Mesenchymal stem cell (in vitro differentiated cells and primary cell): ENCODE measurements at regions not wholly inside any gene's neighbourhood (a gene's known extent, or its start where the extent isn't known, plus 50 kb on each side); places are given as distances from the start of the nearest gene placed in this dataset.

Source experiments
- DNase-seq: peaks from one replicate; pipeline ENCODE4 v3.0.0-alpha.2; 2013
- H2AFZ ChIP-seq: one replicate; pipeline ENCODE4 v1.6.1; 2013; ENCODE audit warnings: low read depth, mild to moderate bottlenecking, control low read depth, inconsistent platforms, low read length, moderate library complexity
- H2AK5ac ChIP-seq: 2 replicates; pipeline ENCODE4 v1.6.1; 2013; ENCODE audit warnings: low read length, moderate library complexity, mild to moderate bottlenecking, inconsistent platforms; ENCODE audit not compliant: severe bottlenecking
- H2BK120ac ChIP-seq: one replicate; pipeline ENCODE4 v1.6.1; 2013; ENCODE audit warnings: low read depth, mild to moderate bottlenecking, inconsistent platforms, low read length, moderate library complexity
- H2BK12ac ChIP-seq, 2 experiments: one replicate each; pipeline ENCODE4 v1.6.1; 2013; ENCODE audit warnings: inconsistent platforms in 2 of 2, low read length in 2 of 2, mild to moderate bottlenecking in 2 of 2, moderate library complexity in 2 of 2, control low read depth in 1 of 2
- H2BK15ac ChIP-seq: one replicate; pipeline ENCODE4 v1.6.1; 2013; ENCODE audit warnings: mild to moderate bottlenecking, low read depth, inconsistent platforms; ENCODE audit not compliant: poor library complexity, severe bottlenecking
- H2BK5ac ChIP-seq: 2 replicates; pipeline ENCODE4 v1.6.1; 2013; ENCODE audit warnings: low read depth, mild to moderate bottlenecking, low read length, control low read depth, inconsistent platforms; ENCODE audit not compliant: poor library complexity, severe bottlenecking
- H3K14ac ChIP-seq, 2 experiments: one replicate each; pipeline ENCODE4 v1.6.1; 2013; ENCODE audit warnings: inconsistent platforms in 2 of 2, low read length in 2 of 2, control low read depth in 1 of 2, mild to moderate bottlenecking in 1 of 2, moderate library complexity in 1 of 2
- H3K18ac ChIP-seq, 2 experiments: one replicate each; pipeline ENCODE4 v1.6.1; 2013; ENCODE audit warnings: inconsistent platforms in 2 of 2, low read length in 2 of 2, control low read depth in 1 of 2, low read depth in 1 of 2, mild to moderate bottlenecking in 1 of 2
- H3K23ac ChIP-seq, 2 experiments: one replicate each; pipeline ENCODE4 v1.6.1; 2013; ENCODE audit warnings: inconsistent platforms in 2 of 2, low read length in 2 of 2, mild to moderate bottlenecking in 2 of 2, moderate library complexity in 2 of 2, control low read depth in 1 of 2
- H3K27ac ChIP-seq: 2 replicates; pipeline ENCODE4 v1.5.1; 2013; ENCODE audit warnings: mild to moderate bottlenecking, moderate library complexity, low read length, control low read depth, inconsistent platforms; ENCODE audit not compliant: poor library complexity, severe bottlenecking
- H3K27me3 ChIP-seq, 2 experiments: 2 replicates each; pipeline versions ENCODE4 v1.6.1 to v1.7.0; 2013; ENCODE audit warnings: low read length in 2 of 2, mild to moderate bottlenecking in 2 of 2, moderate library complexity in 2 of 2, control low read depth in 1 of 2, inconsistent platforms in 1 of 2; ENCODE audit not compliant: control insufficient read depth in 1 of 2, insufficient read depth in 1 of 2
- H3K36me3 ChIP-seq, 2 experiments: 2 replicates each; pipeline versions ENCODE4 v1.6.1 to v1.7.0; 2013; ENCODE audit warnings: low read length in 2 of 2, control low read depth in 1 of 2, inconsistent platforms in 1 of 2, low read depth in 1 of 2, mild to moderate bottlenecking in 1 of 2; ENCODE audit not compliant: insufficient read depth in 2 of 2, control insufficient read depth in 1 of 2
- H3K4ac ChIP-seq, 2 experiments: one replicate each; pipeline ENCODE4 v1.6.1; 2013; ENCODE audit warnings: inconsistent platforms in 2 of 2, low read length in 2 of 2, mild to moderate bottlenecking in 2 of 2, moderate library complexity in 2 of 2, control low read depth in 1 of 2, low read depth in 1 of 2
- H3K4me1 ChIP-seq: 2 replicates; pipeline ENCODE4 v1.6.1; 2013; ENCODE audit warnings: low read depth, low read length, control low read depth; ENCODE audit not compliant: control insufficient read depth, insufficient read depth
- H3K4me2 ChIP-seq: 2 replicates; pipeline ENCODE4 v1.6.1; 2013; ENCODE audit warnings: low read length, mild to moderate bottlenecking, inconsistent platforms; ENCODE audit not compliant: poor library complexity, severe bottlenecking
- H3K4me3 ChIP-seq, 2 experiments: 2 replicates each; pipeline versions ENCODE4 v1.5.1 to v1.7.0; 2013; ENCODE audit warnings: low read length in 2 of 2, mild to moderate bottlenecking in 2 of 2, control low read depth in 1 of 2, low read depth in 1 of 2; ENCODE audit not compliant: insufficient read depth in 1 of 2
- H3K79me1 ChIP-seq: replicated peaks from 2 replicates; pipeline ENCODE4 v1.6.1; 2013; ENCODE audit warnings: mild to moderate bottlenecking, control low read depth, low read length, inconsistent platforms; ENCODE audit not compliant: poor library complexity, severe bottlenecking
- H3K9ac ChIP-seq: 2 replicates; pipeline ENCODE4 v1.7.0; 2013; ENCODE audit warnings: mild to moderate bottlenecking, low read length, moderate library complexity
- H3K9me3 ChIP-seq: 2 replicates; pipeline ENCODE4 v1.7.0; 2013; ENCODE audit warnings: mild to moderate bottlenecking, low read length; ENCODE audit not compliant: control insufficient read depth
- H4K8ac ChIP-seq: one replicate; pipeline ENCODE4 v1.6.1; 2013; ENCODE audit warnings: inconsistent platforms, mild to moderate bottlenecking, low read length, moderate library complexity
- H4K91ac ChIP-seq: one replicate; pipeline ENCODE4 v1.6.1; 2013; ENCODE audit warnings: mild to moderate bottlenecking, low read length, inconsistent platforms
- WGBS: methylation state at CpG from one replicate; pipeline ENCODE4 v1.1.7; 2013; ENCODE audit warnings: mixed read lengths; 5-methylcytosine and 5-hydroxymethylcytosine counted together

DNA sequence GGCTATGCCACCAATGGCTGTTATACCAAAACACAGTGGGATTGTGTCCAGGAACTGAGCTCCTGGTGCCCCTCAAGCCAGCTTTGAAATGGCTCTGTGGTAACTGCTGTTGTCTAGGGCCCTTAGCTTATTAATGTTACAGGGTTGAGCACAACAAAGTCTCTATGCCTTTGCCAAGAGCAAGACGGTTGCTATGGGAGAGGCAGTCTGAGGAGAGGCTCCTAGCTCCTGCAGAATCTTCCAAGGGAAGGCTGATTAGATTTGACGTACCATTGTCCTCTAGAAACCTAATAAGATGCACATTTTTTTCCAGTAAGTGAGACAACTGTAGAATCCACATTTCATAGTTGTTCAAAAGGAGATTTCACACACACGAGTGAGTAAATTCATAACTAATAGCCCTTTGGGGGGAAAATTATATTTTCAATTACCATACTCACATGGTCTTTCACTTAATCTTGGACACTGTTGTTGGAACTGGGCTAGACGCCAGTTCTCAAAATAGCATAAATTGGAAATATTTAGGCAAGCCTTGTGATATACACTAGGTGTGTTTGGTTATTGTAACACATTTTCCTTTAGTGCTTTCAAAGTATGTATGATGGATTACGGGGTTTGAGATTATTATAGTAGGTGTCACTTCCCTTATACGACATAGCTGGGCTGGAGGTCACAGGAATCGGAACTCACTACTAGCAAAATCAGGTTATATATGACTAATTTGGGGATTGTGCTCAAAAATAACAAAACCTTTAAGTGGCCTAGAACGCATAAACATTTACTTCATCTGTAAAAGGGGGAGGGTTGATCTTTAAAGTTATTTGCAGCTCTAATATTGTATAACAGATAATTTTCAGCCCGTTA is 186.3 kb upstream of the EGFLAM start:
- Histone ChIP-seq H3K18ac (no peak overlapping the region), H3K27me3 (peaks cover 0 to 29% of the 10 kb centered on the region in 2 experiments), H2BK120ac (no peak overlapping the region), H4K91ac (no peak overlapping the region), H2BK15ac (no peak overlapping the region), H2AK5ac (no peak overlapping the region), H3K14ac (no peak overlapping the region), H3K4me1 (peaks cover 4% of the 10 kb centered on the region), H2AFZ (no peak overlapping the region), H3K79me1 (no peaks in the 10 kb centered on the region), H3K4me3 (no peak overlapping the region), H3K4ac (no peak overlapping the region), H3K23ac (no peak overlapping the region), H4K8ac (no peak overlapping the region), H2BK12ac (no peak overlapping the region), H3K9me3 (no peaks in the 10 kb centered on the region), H3K27ac (no peak overlapping the region), H3K9ac (no peak overlapping the region), H3K36me3 (no peaks in the 10 kb centered on the region), H3K4me2 (no peak overlapping the region), H2BK5ac (no peak overlapping the region)
- 92% methylated on average over 6 of the region's 9 CpGs for WGBS
- no peak for DNase-seq

DNA sequence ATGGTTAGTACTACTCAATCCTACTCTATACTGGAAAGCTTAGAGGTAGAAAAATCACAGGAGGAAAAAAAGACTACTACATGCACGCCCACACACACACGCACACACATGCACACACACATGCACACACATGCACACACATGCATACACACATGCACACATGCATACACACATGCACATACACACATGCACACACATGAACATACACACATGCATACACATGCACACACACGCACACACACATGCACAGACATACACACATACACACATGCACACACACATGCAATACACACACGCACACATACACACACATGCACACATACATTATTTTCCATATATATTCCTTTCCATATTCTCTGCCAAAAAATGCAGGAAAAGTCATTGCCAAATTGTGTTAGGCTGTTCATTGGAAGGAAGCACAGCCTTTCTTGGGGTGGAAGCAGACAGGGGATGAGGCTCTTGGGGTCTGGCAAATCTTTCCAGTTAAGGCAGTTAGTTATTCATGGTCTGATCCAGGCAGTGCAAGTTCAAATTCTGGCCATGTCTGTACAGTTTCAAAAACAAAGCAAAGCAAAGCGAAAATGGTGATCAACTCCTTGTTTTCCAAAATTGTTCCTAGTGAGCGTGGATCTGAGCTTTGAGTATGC is 187.9 kb upstream of the EGFLAM start:
- no peak overlapping the region for H4K8ac ChIP-seq
- no peak overlapping the region for H2BK120ac ChIP-seq
- no peaks in the 10 kb centered on the region for H3K79me1 ChIP-seq
- H3K36me3 ChIP-seq = no peaks in the 10 kb centered on the region
- no peak overlapping the region for H2BK15ac ChIP-seq
- no peak overlapping the region for H3K23ac ChIP-seq
- no peak overlapping the region for H4K91ac ChIP-seq
- no peak for DNase-seq
- no peak overlapping the region for H2BK5ac ChIP-seq
- peaks cover 0 to 26% of the 10 kb centered on the region in 2 experiments for H3K27me3 ChIP-seq
- H2BK12ac ChIP-seq = no peak overlapping the region
- no peak overlapping the region for H2AK5ac ChIP-seq
- WGBS = 96% methylated on average over 6 of the region's 6 CpGs
- no peak overlapping the region for H3K9ac ChIP-seq
- H3K4me3 ChIP-seq = no peak overlapping the region
- peaks cover 4% of the 10 kb centered on the region for H3K4me1 ChIP-seq
- no peak overlapping the region for H3K4ac ChIP-seq
- H3K14ac ChIP-seq = peak overlapping the region in 1 of 2 experiments; percentile 72
- no peak overlapping the region for H3K27ac ChIP-seq
- H3K4me2 ChIP-seq = no peak overlapping the region
- H2AFZ ChIP-seq = no peak overlapping the region
- H3K18ac ChIP-seq = no peak overlapping the region
- peaks cover 3% of the 10 kb centered on the region for H3K9me3 ChIP-seq

DNA sequence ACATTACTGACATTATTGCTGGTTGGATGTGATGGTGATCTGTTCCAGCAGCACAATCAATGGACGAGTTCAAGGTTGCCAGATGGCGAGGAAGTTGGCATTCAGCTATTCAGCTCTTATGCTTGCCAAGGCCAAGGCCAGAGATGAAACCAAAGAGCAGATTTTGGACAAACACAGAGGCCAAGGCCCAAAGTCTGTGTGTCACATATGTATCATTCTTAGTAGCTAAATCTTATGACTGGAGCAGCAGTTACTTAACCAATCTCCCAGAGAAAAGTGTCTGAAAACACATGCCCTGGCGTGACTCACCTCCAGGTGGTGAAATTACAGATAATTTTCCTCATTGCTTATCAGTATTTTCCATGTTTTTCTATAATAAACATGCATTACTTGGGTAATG is 189.0 kb upstream of the EGFLAM start:
- H2BK15ac ChIP-seq = no peak overlapping the region
- H3K23ac ChIP-seq = no peak overlapping the region
- H2AFZ ChIP-seq = no peak overlapping the region
- H3K14ac ChIP-seq = no peak overlapping the region
- no peak overlapping the region for H2BK5ac ChIP-seq
- peaks cover 0 to 21% of the 10 kb centered on the region in 2 experiments for H3K27me3 ChIP-seq
- no peak overlapping the region for H3K18ac ChIP-seq
- no peak overlapping the region for H4K8ac ChIP-seq
- H3K9ac ChIP-seq = no peak overlapping the region
- no peak overlapping the region for H4K91ac ChIP-seq
- H3K79me1 ChIP-seq = no peaks in the 10 kb centered on the region
- no peak overlapping the region for H3K4me2 ChIP-seq
- no peak overlapping the region for H2BK120ac ChIP-seq
- peak overlapping the region; percentile 44 for H3K27ac ChIP-seq
- no peak overlapping the region for H2BK12ac ChIP-seq
- no peaks in the 10 kb centered on the region for H3K36me3 ChIP-seq
- H3K4me1 ChIP-seq = peaks cover 4% of the 10 kb centered on the region
- no peak overlapping the region for H3K4me3 ChIP-seq
- no peak overlapping the region for H3K4ac ChIP-seq
- no peak overlapping the region for H2AK5ac ChIP-seq
- H3K9me3 ChIP-seq = peaks cover 3% of the 10 kb centered on the region
- DNase-seq = peak; percentile 27
- 94% methylated on average over 2 of the region's 3 CpGs for WGBS

DNA sequence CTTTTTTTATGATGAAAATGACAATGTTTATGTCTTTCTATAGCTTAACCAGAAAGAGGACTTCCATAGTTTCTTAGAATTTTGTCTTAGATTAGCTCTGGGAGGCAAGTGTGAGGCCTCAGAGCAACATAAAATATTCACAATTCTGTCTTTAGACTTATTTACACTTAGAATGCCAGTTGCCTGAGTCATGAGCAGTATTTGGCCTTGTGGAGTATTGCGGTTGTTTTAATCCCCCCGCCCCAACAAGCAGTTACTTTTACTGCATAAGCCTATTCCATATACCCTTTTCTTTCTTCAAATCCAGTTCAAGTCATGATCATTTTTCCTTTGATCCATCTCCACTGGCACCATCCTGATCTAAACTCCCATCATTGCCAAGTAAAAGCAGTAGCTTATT is 198.0 kb upstream of the EGFLAM start:
- Histone ChIP-seq H3K23ac (no peak overlapping the region), H2BK15ac (no peak overlapping the region), H3K36me3 (no peaks in the 10 kb centered on the region), H2AK5ac (no peak overlapping the region), H3K27me3 (peaks cover 0 to 11% of the 10 kb centered on the region in 2 experiments), H3K9ac (no peak overlapping the region), H2AFZ (no peak overlapping the region), H3K18ac (peak overlapping the region; percentile 6 to 68), H4K91ac (no peak overlapping the region), H3K27ac (peak overlapping the region; percentile 50), H3K4ac (peak overlapping the region in 1 of 2 experiments; percentile 58), H3K14ac (no peak overlapping the region), H3K79me1 (no peaks in the 10 kb centered on the region), H2BK120ac (no peak overlapping the region), H3K9me3 (no peaks in the 10 kb centered on the region), H4K8ac (no peak overlapping the region), H3K4me2 (no peak overlapping the region), H2BK5ac (no peak overlapping the region), H2BK12ac (no peak overlapping the region), H3K4me3 (no peak overlapping the region), H3K4me1 (no peaks in the 10 kb centered on the region)
- peak; percentile 88 for DNase-seq
- WGBS = 3% methylated on average over 2 of the region's 2 CpGs
